Stimulated activated CD8-positive, alpha-beta memory T cell treated with anti-CD3 and anti-CD28 coated beads, Interleukin-12 subunit alpha, Interleukin-12 subunit beta, amount 100 ng/mL, for 1 hour (primary cell): ENCODE measurements at regions not wholly inside any gene's neighbourhood (a gene's known extent, or its start where the extent isn't known, plus 50 kb on each side); places are given as distances from the start of the nearest gene placed in this dataset.
"Not testable (repeated sequence)": the region's sequence is repeated elsewhere in the genome, so short reads cannot be mapped to it uniquely, and the experiment has no call there.

Experiments
- DNase-seq: peaks from one replicate; pipeline ENCODE4 v3.0.0-alpha.2; 2020; ENCODE audit warnings: low read depth

- DNase-seq, result no peak
These were observed 118.5 kb upstream of the NKX1-1 start for GRCh38 chr4:1524761-1525160.

- no peak for DNase-seq
These were observed 117.8 kb upstream of the NKX1-1 start for GRCh38 chr4:1523907-1524636.

GRCh38 chr4:1523506-1523905 lies 117.3 kb upstream of the NKX1-1 start:
- DNase-seq, result no peak

GRCh38 chr4:1523033-1523432 lies 116.8 kb upstream of the NKX1-1 start:
- no peak for DNase-seq

- no peak for DNase-seq
These were observed 116.4 kb upstream of the NKX1-1 start for GRCh38 chr4:1522606-1523005.

- no peak for DNase-seq
These were observed 115.6 kb upstream of the NKX1-1 start for GRCh38 chr4:1521821-1522361.

GRCh38 chr4:1520795-1521576 lies 114.7 kb upstream of the NKX1-1 start:
- not testable (repeated sequence) for DNase-seq

- no peak for DNase-seq
These were observed 113.8 kb upstream of the NKX1-1 start for GRCh38 chr4:1519787-1520661.

GRCh38 chr4:1518997-1519700 lies 112.9 kb upstream of the NKX1-1 start:
- no peak for DNase-seq

- no peak for DNase-seq
These were observed 111.6 kb upstream of the NKX1-1 start for GRCh38 chr4:1517592-1518411.

GRCh38 chr4:1516881-1517480 lies 110.7 kb upstream of the NKX1-1 start:
- no peak for DNase-seq

GRCh38 chr4:1516261-1516660 lies 110.0 kb upstream of the NKX1-1 start:
- no peak for DNase-seq

GRCh38 chr4:1515763-1516162 lies 109.5 kb upstream of the NKX1-1 start:
- DNase-seq, result no peak

- no peak for DNase-seq
These were observed 108.9 kb upstream of the NKX1-1 start for GRCh38 chr4:1515156-1515555.

- no peak for DNase-seq
These were observed 108.4 kb upstream of the NKX1-1 start for GRCh38 chr4:1514612-1515011.

GRCh38 chr4:1513936-1514483 lies 107.8 kb upstream of the NKX1-1 start:
- no peak for DNase-seq

- peak; percentile 16 for DNase-seq
These were observed 106.8 kb upstream of the NKX1-1 start for GRCh38 chr4:1512738-1513660.

- no peak for DNase-seq
These were observed 106.0 kb upstream of the NKX1-1 start for GRCh38 chr4:1512051-1512737.
